ENCODE measurements at regions not wholly inside any gene's neighbourhood (a gene's known extent, or its start where the extent isn't known, plus 50 kb on each side); places are given as distances from the start of the nearest gene placed in this dataset.

DNA sequence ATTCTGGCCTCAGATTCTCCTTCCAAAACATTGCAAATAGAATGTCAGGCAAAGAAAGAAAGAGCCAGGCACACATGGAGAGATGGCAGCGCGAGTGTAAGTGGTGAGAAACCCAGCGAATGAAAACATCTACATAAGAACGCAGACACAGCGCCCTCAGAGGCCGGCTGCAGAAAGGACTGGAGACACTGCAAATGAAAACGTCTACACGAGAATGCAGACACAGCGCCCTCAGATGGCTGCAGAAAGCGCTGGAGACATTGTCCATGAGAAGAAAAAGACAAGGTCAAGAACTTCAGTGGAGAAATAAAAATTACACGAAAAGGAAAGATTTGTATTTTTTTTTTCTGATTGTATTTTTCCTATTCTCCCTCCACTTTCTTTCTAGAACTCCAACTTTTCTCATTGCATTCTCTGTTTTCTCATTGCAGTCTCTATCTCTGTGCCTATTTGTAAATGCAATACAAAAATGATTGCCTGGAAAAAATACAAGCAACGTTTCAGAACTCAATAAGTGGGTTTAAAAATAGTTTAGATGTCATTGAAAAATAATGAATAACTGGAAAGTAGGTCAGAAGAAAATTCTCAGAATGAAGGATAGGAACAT, 117.9 kb upstream of the LPCAT1 start:
- TF ChIP-seq, protein P1, sequence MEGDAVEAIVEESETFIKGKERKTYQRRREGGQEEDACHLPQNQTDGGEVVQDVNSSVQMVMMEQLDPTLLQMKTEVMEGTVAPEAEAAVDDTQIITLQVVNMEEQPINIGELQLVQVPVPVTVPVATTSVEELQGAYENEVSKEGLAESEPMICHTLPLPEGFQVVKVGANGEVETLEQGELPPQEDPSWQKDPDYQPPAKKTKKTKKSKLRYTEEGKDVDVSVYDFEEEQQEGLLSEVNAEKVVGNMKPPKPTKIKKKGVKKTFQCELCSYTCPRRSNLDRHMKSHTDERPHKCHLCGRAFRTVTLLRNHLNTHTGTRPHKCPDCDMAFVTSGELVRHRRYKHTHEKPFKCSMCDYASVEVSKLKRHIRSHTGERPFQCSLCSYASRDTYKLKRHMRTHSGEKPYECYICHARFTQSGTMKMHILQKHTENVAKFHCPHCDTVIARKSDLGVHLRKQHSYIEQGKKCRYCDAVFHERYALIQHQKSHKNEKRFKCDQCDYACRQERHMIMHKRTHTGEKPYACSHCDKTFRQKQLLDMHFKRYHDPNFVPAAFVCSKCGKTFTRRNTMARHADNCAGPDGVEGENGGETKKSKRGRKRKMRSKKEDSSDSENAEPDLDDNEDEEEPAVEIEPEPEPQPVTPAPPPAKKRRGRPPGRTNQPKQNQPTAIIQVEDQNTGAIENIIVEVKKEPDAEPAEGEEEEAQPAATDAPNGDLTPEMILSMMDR (IDR thresholded peaks at IDR 0.05): peak; percentile 99
- TF ChIP-seq EZH2 (IDR thresholded peaks at IDR 0.05; ENCODE audit: borderline replicate concordance, insufficient read depth, low read depth, low read length, poor library complexity, severe bottlenecking): no peak
